ENCODE measurements at regions not wholly inside any gene's neighbourhood (a gene's known extent, or its start where the extent isn't known, plus 50 kb on each side); places are given as distances from the start of the nearest gene placed in this dataset.

GRCh38 chr3:72245183-72245811 lies 460.3 kb upstream of the PROK2 start:
- TF ChIP-seq, protein P1, sequence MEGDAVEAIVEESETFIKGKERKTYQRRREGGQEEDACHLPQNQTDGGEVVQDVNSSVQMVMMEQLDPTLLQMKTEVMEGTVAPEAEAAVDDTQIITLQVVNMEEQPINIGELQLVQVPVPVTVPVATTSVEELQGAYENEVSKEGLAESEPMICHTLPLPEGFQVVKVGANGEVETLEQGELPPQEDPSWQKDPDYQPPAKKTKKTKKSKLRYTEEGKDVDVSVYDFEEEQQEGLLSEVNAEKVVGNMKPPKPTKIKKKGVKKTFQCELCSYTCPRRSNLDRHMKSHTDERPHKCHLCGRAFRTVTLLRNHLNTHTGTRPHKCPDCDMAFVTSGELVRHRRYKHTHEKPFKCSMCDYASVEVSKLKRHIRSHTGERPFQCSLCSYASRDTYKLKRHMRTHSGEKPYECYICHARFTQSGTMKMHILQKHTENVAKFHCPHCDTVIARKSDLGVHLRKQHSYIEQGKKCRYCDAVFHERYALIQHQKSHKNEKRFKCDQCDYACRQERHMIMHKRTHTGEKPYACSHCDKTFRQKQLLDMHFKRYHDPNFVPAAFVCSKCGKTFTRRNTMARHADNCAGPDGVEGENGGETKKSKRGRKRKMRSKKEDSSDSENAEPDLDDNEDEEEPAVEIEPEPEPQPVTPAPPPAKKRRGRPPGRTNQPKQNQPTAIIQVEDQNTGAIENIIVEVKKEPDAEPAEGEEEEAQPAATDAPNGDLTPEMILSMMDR (IDR thresholded peaks at IDR 0.05; ENCODE audit: low read depth, low read length): no peak
- TF ChIP-seq MYC (IDR thresholded peaks at IDR 0.05; ENCODE audit: low read depth, low read length) (no peak), POLR2A (IDR thresholded peaks at IDR 0.05; ENCODE audit: extremely low read depth, insufficient read length) (no peak)
- TF ChIP-seq, protein P2, sequence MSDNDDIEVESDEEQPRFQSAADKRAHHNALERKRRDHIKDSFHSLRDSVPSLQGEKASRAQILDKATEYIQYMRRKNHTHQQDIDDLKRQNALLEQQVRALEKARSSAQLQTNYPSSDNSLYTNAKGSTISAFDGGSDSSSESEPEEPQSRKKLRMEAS (IDR thresholded peaks at IDR 0.05; ENCODE audit: low read depth, low read length): no peak
- no peak for DNase-seq (ENCODE audit: low read depth)
- no peak overlapping the region for H3K4me3 ChIP-seq (ENCODE audit: low read depth, low read length)

- TF ChIP-seq, protein P2 (IDR thresholded peaks at IDR 0.05; ENCODE audit: low read depth, low read length): no peak
- TF ChIP-seq POLR2A (IDR thresholded peaks at IDR 0.05; ENCODE audit: extremely low read depth, insufficient read length) (no peak), MYC (IDR thresholded peaks at IDR 0.05; ENCODE audit: low read depth, low read length) (no peak)
- TF ChIP-seq, protein P1 (IDR thresholded peaks at IDR 0.05; ENCODE audit: low read depth, low read length): no peak
- no peak overlapping the region for H3K4me3 ChIP-seq (ENCODE audit: low read depth, low read length)
- no peak for DNase-seq (ENCODE audit: low read depth)
Measured at GRCh38 chr3:72244396-72244795, 459.4 kb upstream of the PROK2 start.

DNA sequence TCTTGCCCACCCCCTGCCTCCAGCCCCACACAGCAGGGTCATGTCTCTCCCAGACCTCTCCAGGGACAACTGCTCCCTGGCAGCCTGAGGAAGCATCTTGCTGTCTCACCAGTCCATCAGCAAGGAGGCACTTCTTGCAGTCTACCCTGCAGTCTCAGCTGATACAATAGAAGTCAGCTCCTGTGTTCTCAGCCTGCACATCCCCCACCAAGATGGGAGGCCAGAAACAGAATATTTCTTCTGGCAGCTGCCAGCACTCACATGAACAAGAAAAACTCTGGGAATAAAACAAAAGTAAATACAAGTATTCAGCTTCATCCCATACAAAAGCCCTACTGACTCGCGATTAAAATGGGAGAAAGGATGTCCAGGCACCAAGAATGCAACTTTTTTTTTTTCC lies 457.4 kb upstream of the PROK2 start:
- TF ChIP-seq MYC (IDR thresholded peaks at IDR 0.05; ENCODE audit: low read depth, low read length): no peak
- DNase-seq (ENCODE audit: low read depth): no peak
- H3K4me3 ChIP-seq (ENCODE audit: low read depth, low read length): no peak overlapping the region

- no peak for DNase-seq (ENCODE audit: low read depth)
- H3K4me3 ChIP-seq (ENCODE audit: low read depth, low read length): no peak overlapping the region
- TF ChIP-seq, protein P1 (IDR thresholded peaks at IDR 0.05; ENCODE audit: low read depth, low read length): no peak
- TF ChIP-seq POLR2A (IDR thresholded peaks at IDR 0.05; ENCODE audit: extremely low read depth, insufficient read length): no peak
- TF ChIP-seq MYC (IDR thresholded peaks at IDR 0.05; ENCODE audit: low read depth, low read length): no peak
- TF ChIP-seq, protein P2 (IDR thresholded peaks at IDR 0.05; ENCODE audit: low read depth, low read length): no peak
Measured at GRCh38 chr3:72241525-72241924, 456.6 kb upstream of the PROK2 start.

GRCh38 chr3:72240531-72240930 lies 455.6 kb upstream of the PROK2 start:
- DNase-seq (ENCODE audit: low read depth): no peak
- no peak overlapping the region for H3K4me3 ChIP-seq (ENCODE audit: low read depth, low read length)
- no peak for TF ChIP-seq POLR2A (IDR thresholded peaks at IDR 0.05; ENCODE audit: extremely low read depth, insufficient read length)
- TF ChIP-seq, protein P2 (IDR thresholded peaks at IDR 0.05; ENCODE audit: low read depth, low read length): no peak
- TF ChIP-seq, protein P1 (IDR thresholded peaks at IDR 0.05; ENCODE audit: low read depth, low read length): no peak
- no peak for TF ChIP-seq MYC (IDR thresholded peaks at IDR 0.05; ENCODE audit: low read depth, low read length)

- H3K4me3 ChIP-seq (ENCODE audit: low read depth, low read length): no peak overlapping the region
- no peak for DNase-seq (ENCODE audit: low read depth)
- no peak for TF ChIP-seq POLR2A (IDR thresholded peaks at IDR 0.05; ENCODE audit: extremely low read depth, insufficient read length)
- no peak for TF ChIP-seq MYC (IDR thresholded peaks at IDR 0.05; ENCODE audit: low read depth, low read length)
- TF ChIP-seq, protein P2 (IDR thresholded peaks at IDR 0.05; ENCODE audit: low read depth, low read length): no peak
- TF ChIP-seq, protein P1 (IDR thresholded peaks at IDR 0.05; ENCODE audit: low read depth, low read length): no peak
Measured at GRCh38 chr3:72238801-72239200, 453.9 kb upstream of the PROK2 start.
